HEK293 (cell line): ENCODE measurements at regions not wholly inside any gene's neighbourhood (a gene's known extent, or its start where the extent isn't known, plus 50 kb on each side); places are given as distances from the start of the nearest gene placed in this dataset.

ENCODE experiments used
- CTCF ChIA-PET: fragments of 350-600 bp; formaldehyde crosslinking; extraction: SDS; loops from one replicate; lab custom pipeline; 2021; ENCODE audit warnings: antibody characterized with exemption; lab: Yijun Ruan, JAX
- POLR2A ChIA-PET: fragments of 300-600 bp; formaldehyde crosslinking; extraction: SDS; loops from one replicate; lab custom pipeline; 2020; ENCODE audit warnings: antibody characterized with exemption, inconsistent platforms; lab: Yijun Ruan, JAX
- H3K27ac ChIP-seq: fragments of 200-500 bp; sonication (Bioruptor generic); 2 replicates; pipeline ENCODE4 v1.5.1; 2014; ENCODE audit warnings: low read depth, low read length, control low read depth, inconsistent platforms; ENCODE audit errors: extremely low read depth
- H3K36me3 ChIP-seq, 2 experiments: fragments of 200-500 bp in 1 of 2; sonication (Bioruptor generic) in 1 of 2; 1 replicate in 1 of 2; 2 replicates in 1 of 2; pipeline ENCODE4 v1.5.1; 2014 to 2017; ENCODE audit warnings: inconsistent platforms in 2 of 2, low read length in 2 of 2; ENCODE audit not compliant: control insufficient read depth in 2 of 2, insufficient read depth in 1 of 2
- H3K4me1 ChIP-seq: fragments of 200-500 bp; sonication (Bioruptor generic); 2 replicates; pipeline ENCODE4 v1.5.1; 2014; ENCODE audit warnings: mild to moderate bottlenecking, low read length, inconsistent platforms; ENCODE audit not compliant: control insufficient read depth, insufficient read depth
- H3K4me3 ChIP-seq: 2 replicates; pipeline ENCODE4 v1.5.1; 2011; ENCODE audit warnings: low read depth, mild to moderate bottlenecking, control low read depth, low read length, moderate library complexity
- H3K9me3 ChIP-seq: fragments of 200-500 bp; sonication (Bioruptor generic); 2 replicates; pipeline ENCODE4 v1.5.1; 2014; ENCODE audit warnings: low read depth, low read length, inconsistent platforms; ENCODE audit not compliant: control insufficient read depth, insufficient read depth
- HOXC10 ChIP-seq: sonication (generic); formaldehyde crosslinking; IDR thresholded peaks from 2 replicates; pipeline ENCODE4 v1.8.1; 2023; ENCODE audit warnings: mild to moderate bottlenecking, missing genetic modification reagents
- ZNF16 ChIP-seq: fragments of 450-650 bp; formaldehyde crosslinking; IDR thresholded peaks from 2 replicates; pipeline ENCODE4 v1.5.1; 2016; ENCODE audit warnings: low read depth, missing biosample characterization, missing genetic modification characterization
- ZNF184 ChIP-seq: fragments of 450-650 bp; IDR thresholded peaks from 2 replicates; pipeline ENCODE4 v1.5.1; 2018; ENCODE audit warnings: missing biosample characterization, mild to moderate bottlenecking, missing genetic modification characterization
- ZNF2 ChIP-seq: fragments of 450-650 bp; formaldehyde crosslinking; IDR thresholded peaks from 2 replicates; pipeline ENCODE4 v1.5.1; 2016; ENCODE audit warnings: missing biosample characterization, missing genetic modification characterization
- ZNF341 ChIP-seq: fragments of 450-650 bp; formaldehyde crosslinking; IDR thresholded peaks from 2 replicates; pipeline ENCODE4; 2016; ENCODE audit warnings: low read depth, missing biosample characterization, missing genetic modification characterization
- ZNF423 ChIP-seq: fragments of 450-650 bp; formaldehyde crosslinking; IDR thresholded peaks from 2 replicates; pipeline ENCODE4 v1.5.1; 2016; ENCODE audit warnings: missing biosample characterization, missing genetic modification characterization
- ZNF426 ChIP-seq: fragments of 450-650 bp; formaldehyde crosslinking; IDR thresholded peaks from 2 replicates; pipeline ENCODE4 v1.5.1; 2017; ENCODE audit warnings: missing biosample characterization, missing genetic modification characterization, mild to moderate bottlenecking, inconsistent platforms, moderate library complexity
- ZNF610 ChIP-seq: fragments of 450-650 bp; formaldehyde crosslinking; IDR thresholded peaks from 2 replicates; pipeline ENCODE4 v1.5.1; 2016; ENCODE audit warnings: missing biosample characterization, missing genetic modification characterization, borderline replicate concordance
- ZNF621 ChIP-seq: fragments of 450-650 bp; formaldehyde crosslinking; IDR thresholded peaks from 2 replicates; pipeline ENCODE4 v1.5.1; 2017; ENCODE audit warnings: missing biosample characterization, missing genetic modification characterization
- ZNF768 ChIP-seq: fragments of 450-650 bp; formaldehyde crosslinking; IDR thresholded peaks from 2 replicates; pipeline ENCODE4 v1.5.1; 2018; ENCODE audit warnings: missing biosample characterization, mild to moderate bottlenecking, missing genetic modification characterization
- TF ChIP-seq, protein P1 (sequence below): fragments of 450-650 bp; formaldehyde crosslinking; IDR thresholded peaks from 2 replicates; pipeline ENCODE4 v1.5.1; 2016; ENCODE audit warnings: missing biosample characterization, missing genetic modification characterization
- TF ChIP-seq, protein P2 (sequence below): fragments of 450-650 bp; formaldehyde crosslinking; IDR thresholded peaks from 2 replicates; pipeline ENCODE4 v1.5.1; 2016; ENCODE audit warnings: missing biosample characterization, missing genetic modification characterization
- TF ChIP-seq, protein P3 (sequence below): fragments of 450-650 bp; formaldehyde crosslinking; IDR thresholded peaks from 2 replicates; pipeline ENCODE4 v1.5.1; 2016; ENCODE audit warnings: missing biosample characterization, missing genetic modification characterization
- TF ChIP-seq, protein P4 (sequence below): fragments of 450-650 bp; formaldehyde crosslinking; IDR thresholded peaks from 2 replicates; pipeline ENCODE4 v1.5.1; 2016; ENCODE audit warnings: missing biosample characterization, missing genetic modification characterization

DNA sequence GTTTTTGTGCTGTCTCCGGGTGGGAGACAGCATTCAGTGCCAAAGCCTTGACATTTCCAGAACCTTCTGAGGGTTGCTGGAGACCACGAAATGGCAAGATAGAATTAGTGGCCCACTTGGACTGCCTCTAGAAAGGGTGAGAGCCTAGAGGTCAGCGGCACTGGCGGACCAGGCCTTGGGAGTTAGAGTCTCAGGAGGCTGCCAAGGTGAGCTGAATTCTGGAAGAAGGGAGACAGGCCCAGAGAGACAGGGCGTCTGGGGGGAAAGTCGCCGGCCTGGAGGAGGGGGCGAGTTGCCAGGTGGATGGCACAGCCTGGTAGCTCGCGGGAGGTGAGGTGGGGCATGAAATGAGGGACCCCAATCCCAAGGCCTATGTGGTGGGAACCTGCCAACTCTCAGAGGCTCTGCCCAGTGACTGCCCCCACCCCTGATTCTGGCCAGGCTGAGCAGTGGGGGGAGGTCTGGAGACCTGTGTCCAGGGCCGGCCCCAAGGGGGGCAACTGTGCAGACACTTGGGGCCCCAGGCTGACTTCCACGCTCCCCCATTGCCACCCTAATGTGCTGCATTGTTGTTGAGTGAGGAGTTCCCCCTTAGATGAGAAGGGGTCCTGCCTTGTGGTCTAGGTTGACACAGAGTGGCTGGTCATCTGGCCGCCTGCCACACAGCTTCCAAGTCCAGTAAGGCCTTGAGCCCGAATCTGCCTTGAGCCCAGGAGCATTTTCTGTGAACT is 211.1 kb upstream of the CIBAR2 start:
- ChIA-PET POLR2A (no interaction called here), CTCF (interaction anchor here (0.6 to 1.9 kb wide), 3 partner anchors 16 to 211 kb away, joined by 3 to 6 read pairs (median 4); no protein-coding TSS in a partner anchor)
- Histone ChIP-seq H3K4me1 (peaks cover 6% of the 10 kb centered on the region), H3K36me3 (no peaks in the 10 kb centered on the region), H3K4me3 (no peak overlapping the region), H3K27ac (no peak overlapping the region), H3K9me3 (no peaks in the 10 kb centered on the region)
- TF ChIP-seq ZNF426 (tag by site-specific recombination) (no peak), ZNF341 (tag by site-specific recombination) (peak; percentile 31; the same call in 1 of the 2 replicates)

DNA sequence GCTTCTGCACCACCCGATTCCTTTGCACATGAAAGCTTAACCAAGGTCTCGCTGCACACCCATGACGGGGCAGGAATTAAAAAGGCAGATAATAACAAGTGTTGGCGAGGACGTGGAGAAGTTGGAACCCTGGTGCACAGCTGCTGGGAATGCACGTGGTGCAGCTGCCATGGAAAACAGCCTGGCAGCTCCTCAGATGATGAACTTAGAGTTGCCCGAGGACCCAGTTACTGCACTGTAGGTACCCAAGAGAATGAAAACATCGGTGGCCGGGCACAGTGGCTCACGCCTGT is 211.6 kb upstream of the CIBAR2 start:
- no peak overlapping the region for H3K27ac ChIP-seq
- ChIA-PET POLR2A (no interaction called here), CTCF (interaction anchor here (0.5 to 0.8 kb wide), 3 partner anchors 17 to 211 kb away, joined by 3 to 4 read pairs (median 3); no protein-coding TSS in a partner anchor)
- H3K4me1 ChIP-seq: peaks cover 8% of the 10 kb centered on the region
- H3K4me3 ChIP-seq: no peak overlapping the region
- peak; percentile 99 for TF ChIP-seq ZNF184 (tag by site-specific recombination)
- TF ChIP-seq ZNF16 (tag by site-specific recombination): no peak
- no peaks in the 10 kb centered on the region for H3K9me3 ChIP-seq
- H3K36me3 ChIP-seq: no peaks in the 10 kb centered on the region

DNA sequence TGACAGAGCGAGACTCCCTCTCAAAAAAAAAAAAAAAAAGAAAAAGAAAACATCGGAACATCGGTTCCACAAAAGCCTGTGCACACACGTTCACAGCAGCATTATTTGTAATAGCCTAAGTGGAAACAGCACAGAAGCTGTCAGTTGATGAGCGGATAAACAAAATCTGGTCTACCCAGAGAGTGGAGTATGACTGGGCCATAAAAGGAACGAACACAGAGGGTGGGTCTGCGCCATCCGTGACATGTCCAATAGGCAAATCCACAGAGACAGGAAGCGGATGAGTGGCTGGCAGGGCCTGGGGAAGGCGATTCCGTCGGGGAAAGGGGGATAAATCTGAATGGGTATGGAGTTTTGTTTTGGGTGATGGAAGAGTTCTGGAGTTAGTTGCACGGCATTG is 212.2 kb upstream of the CIBAR2 start:
- ChIA-PET CTCF (interaction anchor here (0.5 to 0.7 kb wide), 2 partner anchors 113 to 147 kb away, joined by 3 read pairs; no protein-coding TSS in a partner anchor), POLR2A (interaction anchor here (0.6 kb wide), 1 partner anchor 12 kb away, joined by 4 read pairs; no protein-coding TSS in a partner anchor)

DNA sequence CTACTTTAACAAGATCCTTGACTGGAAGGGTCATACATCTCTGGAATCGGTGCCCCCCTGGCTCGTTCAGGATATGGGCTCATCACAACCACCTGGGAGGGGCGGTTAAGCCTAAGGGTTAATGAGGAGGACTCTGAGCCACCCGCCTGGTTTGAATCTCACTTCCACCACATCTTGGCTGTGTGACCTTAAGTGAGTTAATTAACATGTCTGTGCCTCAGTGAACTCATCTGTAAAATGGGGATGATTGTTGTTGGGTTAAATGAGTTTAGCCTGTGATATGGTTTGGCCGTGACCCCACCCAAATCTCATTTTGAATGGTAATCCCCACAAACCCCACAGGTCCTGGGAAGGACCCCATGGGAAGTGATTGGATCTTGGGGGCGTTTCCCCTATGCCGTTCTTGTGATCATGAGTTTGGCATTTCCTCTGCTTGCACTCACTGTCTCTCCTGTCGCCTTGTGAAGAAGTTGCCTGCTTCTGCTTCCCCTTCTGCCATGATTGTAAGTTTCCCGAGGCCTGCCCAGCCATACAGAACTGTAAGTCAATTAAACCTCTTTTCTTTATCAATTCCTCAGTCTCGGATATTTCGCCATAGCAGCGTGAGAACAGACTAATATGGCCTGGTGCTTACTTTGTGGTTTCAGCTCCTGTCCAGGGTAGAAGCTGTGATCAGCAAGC is 214.0 kb upstream of the CIBAR2 start:
- Histone ChIP-seq H3K36me3 (no peaks in the 10 kb centered on the region), H3K27ac (no peak overlapping the region), H3K4me3 (no peak overlapping the region), H3K4me1 (peaks cover 22% of the 10 kb centered on the region), H3K9me3 (no peaks in the 10 kb centered on the region)
- TF ChIP-seq ZNF610 (no peak), ZNF2 (tag by site-specific recombination) (no peak), ZNF768 (tag by site-specific recombination) (0 out of 2 replicates have a peak, but pooled peaks have one; percentile 9), HOXC10 (CRISPR knock-in tag) (no peak), ZNF621 (tag by site-specific recombination) (no peak)
- TF ChIP-seq, protein P1, sequence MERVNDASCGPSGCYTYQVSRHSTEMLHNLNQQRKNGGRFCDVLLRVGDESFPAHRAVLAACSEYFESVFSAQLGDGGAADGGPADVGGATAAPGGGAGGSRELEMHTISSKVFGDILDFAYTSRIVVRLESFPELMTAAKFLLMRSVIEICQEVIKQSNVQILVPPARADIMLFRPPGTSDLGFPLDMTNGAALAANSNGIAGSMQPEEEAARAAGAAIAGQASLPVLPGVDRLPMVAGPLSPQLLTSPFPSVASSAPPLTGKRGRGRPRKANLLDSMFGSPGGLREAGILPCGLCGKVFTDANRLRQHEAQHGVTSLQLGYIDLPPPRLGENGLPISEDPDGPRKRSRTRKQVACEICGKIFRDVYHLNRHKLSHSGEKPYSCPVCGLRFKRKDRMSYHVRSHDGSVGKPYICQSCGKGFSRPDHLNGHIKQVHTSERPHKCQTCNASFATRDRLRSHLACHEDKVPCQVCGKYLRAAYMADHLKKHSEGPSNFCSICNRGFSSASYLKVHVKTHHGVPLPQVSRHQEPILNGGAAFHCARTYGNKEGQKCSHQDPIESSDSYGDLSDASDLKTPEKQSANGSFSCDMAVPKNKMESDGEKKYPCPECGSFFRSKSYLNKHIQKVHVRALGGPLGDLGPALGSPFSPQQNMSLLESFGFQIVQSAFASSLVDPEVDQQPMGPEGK (tag by site-specific recombination): no peak
- TF ChIP-seq, protein P2, sequence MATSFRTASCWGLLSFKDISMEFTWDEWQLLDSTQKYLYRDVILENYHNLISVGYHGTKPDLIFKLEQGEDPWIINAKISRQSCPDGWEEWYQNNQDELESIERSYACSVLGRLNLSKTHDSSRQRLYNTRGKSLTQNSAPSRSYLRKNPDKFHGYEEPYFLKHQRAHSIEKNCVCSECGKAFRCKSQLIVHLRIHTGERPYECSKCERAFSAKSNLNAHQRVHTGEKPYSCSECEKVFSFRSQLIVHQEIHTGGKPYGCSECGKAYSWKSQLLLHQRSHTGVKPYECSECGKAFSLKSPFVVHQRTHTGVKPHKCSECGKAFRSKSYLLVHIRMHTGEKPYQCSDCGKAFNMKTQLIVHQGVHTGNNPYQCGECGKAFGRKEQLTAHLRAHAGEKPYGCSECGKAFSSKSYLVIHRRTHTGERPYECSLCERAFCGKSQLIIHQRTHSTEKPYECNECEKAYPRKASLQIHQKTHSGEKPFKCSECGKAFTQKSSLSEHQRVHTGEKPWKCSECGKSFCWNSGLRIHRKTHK (tag by site-specific recombination): no peak
- TF ChIP-seq, protein P3, sequence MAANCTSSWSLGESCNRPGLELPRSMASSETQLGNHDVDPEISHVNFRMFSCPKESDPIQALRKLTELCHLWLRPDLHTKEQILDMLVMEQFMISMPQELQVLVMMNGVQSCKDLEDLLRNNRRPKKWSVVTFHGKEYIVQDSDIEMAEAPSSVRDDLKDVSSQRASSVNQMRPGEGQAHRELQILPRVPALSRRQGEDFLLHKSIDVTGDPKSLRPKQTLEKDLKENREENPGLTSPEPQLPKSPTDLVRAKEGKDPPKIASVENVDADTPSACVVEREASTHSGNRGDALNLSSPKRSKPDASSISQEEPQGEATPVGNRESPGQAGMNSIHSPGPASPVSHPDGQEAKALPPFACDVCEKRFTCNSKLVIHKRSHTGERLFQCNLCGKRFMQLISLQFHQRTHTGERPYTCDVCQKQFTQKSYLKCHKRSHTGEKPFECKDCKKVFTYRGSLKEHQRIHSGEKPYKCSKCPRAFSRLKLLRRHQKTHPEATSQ (tag by site-specific recombination): no peak
- ChIA-PET CTCF (interaction anchor here (0.6 to 1.1 kb wide), 2 partner anchors 10 to 29 kb away, joined by 3 to 4 read pairs; no protein-coding TSS in a partner anchor), POLR2A (no interaction called here)

More for the DNA sequence above, 212.2 kb upstream of the CIBAR2 start:
- Histone ChIP-seq H3K9me3 (no peaks in the 10 kb centered on the region), H3K27ac (no peak overlapping the region), H3K4me3 (no peak overlapping the region), H3K36me3 (no peaks in the 10 kb centered on the region), H3K4me1 (peaks cover 14% of the 10 kb centered on the region)
- TF ChIP-seq ZNF423: no peak
- TF ChIP-seq, protein P4, sequence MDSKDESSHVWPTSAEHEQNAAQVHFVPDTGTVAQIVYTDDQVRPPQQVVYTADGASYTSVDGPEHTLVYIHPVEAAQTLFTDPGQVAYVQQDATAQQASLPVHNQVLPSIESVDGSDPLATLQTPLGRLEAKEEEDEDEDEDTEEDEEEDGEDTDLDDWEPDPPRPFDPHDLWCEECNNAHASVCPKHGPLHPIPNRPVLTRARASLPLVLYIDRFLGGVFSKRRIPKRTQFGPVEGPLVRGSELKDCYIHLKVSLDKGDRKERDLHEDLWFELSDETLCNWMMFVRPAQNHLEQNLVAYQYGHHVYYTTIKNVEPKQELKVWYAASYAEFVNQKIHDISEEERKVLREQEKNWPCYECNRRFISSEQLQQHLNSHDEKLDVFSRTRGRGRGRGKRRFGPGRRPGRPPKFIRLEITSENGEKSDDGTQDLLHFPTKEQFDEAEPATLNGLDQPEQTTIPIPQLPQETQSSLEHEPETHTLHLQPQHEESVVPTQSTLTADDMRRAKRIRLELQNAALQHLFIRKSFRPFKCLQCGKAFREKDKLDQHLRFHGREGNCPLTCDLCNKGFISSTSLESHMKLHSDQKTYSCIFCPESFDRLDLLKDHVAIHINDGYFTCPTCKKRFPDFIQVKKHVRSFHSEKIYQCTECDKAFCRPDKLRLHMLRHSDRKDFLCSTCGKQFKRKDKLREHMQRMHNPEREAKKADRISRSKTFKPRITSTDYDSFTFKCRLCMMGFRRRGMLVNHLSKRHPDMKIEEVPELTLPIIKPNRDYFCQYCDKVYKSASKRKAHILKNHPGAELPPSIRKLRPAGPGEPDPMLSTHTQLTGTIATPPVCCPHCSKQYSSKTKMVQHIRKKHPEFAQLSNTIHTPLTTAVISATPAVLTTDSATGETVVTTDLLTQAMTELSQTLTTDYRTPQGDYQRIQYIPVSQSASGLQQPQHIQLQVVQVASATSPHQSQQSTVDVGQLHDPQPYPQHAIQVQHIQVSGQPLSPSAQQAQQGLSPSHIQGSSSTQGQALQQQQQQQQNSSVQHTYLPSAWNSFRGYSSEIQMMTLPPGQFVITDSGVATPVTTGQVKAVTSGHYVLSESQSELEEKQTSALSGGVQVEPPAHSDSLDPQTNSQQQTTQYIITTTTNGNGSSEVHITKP (tag by site-specific recombination): peak; percentile 48; the same call in 1 of the 2 replicates
